Stimulated activated naive B cell treated with anti-CD40 and anti-IgM and Interleukin-4, amounts not matched to agents 10 μg/mL and 1 μg/mL and 100 μg/mL, for 72 hours (primary cell): ENCODE measurements at regions not wholly inside any gene's neighbourhood (a gene's known extent, or its start where the extent isn't known, plus 50 kb on each side); places are given as distances from the start of the nearest gene placed in this dataset.

Source experiments
- ATAC-seq, 2 donors: fragments of 150-1000 bp; cut with Tn5 transposase; replicated peaks; 2 replicates each; pipeline ENCODE4 v1.10.0; 2021; ENCODE audit warnings: moderate library complexity in 1 of 2
- DNase-seq: peaks from one replicate; pipeline ENCODE4 v3.0.0; 2021
- H3K27ac Mint-ChIP-seq: one replicate; pipeline ENCODE4 v1.8.0; 2022; ENCODE audit warnings: mild to moderate bottlenecking, mixed read lengths
- H3K27me3 Mint-ChIP-seq, 2 donors: one replicate each; pipeline ENCODE4 v1.8.0; 2022; ENCODE audit warnings: mixed read lengths in 2 of 2
- H3K36me3 Mint-ChIP-seq, 2 donors: one replicate each; pipeline ENCODE4 v1.8.0; 2022; ENCODE audit warnings: mixed read lengths in 2 of 2, mild to moderate bottlenecking in 1 of 2
- H3K4me1 Mint-ChIP-seq, 2 donors: one replicate each; pipeline ENCODE4 v1.8.0; 2022; ENCODE audit warnings: mixed read lengths in 2 of 2, mild to moderate bottlenecking in 1 of 2
- H3K4me3 Mint-ChIP-seq, 2 donors: one replicate each; pipeline ENCODE4 v1.8.0; 2022; ENCODE audit warnings: mild to moderate bottlenecking in 2 of 2, mixed read lengths in 2 of 2, moderate library complexity in 1 of 2
- H3K9me3 Mint-ChIP-seq, 2 donors: one replicate each; pipeline ENCODE4 v1.8.0; 2022; ENCODE audit warnings: mixed read lengths in 2 of 2, mild to moderate bottlenecking in 1 of 2

DNA sequence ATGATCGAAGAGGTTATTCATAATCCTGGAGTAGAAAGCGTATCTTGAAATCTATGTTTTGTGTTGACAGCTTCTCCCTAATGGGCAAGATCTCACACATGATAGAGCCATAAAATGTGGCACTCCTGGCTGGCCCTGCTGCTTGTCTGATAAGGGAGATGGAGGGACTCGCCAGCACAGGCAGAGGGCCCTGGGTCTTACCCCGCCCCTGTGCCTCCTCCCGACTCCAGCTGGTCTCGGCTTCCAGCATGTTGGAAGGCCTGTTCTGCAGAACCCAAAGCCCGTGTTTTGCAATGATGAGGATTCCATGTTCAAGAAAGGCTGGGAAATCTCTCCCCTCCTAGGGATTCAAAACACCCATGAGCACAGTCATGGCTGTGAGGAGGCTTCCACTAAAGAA lies 106.7 kb upstream of the SDK2 start:
- H3K27ac Mint-ChIP-seq: no peak overlapping the region

DNA sequence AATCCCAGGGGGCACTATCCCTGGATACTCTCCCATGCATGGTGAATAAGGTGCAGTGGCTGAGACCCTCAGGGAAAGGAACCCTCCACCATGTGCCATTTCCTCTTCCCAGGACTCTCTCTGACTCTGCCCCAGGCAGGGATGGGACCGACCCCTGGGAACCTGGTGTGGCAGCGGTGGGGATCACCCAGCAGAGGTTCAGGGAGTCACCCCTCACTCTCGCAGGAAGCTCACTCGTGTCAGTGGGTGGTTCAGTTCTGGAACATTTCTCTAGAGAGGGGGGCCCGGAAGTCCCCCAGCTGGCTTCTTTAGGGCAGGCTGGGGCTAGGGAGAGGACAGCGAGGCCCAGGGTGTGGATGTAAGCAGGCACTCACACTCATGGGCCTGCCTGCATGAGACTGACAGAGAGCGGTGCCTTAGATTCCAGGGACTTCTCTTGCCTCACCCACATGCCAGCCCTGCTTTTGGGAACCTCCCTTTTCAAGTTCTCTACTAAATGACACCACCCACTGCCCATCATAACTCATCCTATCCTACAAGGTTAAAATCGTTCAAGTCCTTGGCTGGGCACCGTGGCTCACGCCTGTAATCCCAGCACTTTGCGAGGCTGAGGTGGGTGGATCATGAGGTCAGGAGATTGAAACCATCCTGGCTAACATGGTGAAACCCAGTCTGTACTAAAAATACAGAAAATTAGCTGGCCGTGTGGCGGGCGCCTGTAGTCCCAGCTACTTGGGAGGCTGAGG lies 109.7 kb upstream of the SDK2 start:
- Mint-ChIP-seq H3K27me3 (peaks cover 4 to 12% of the 10 kb centered on the region in 2 donors), H3K36me3 (no peaks in the 10 kb centered on the region), H3K27ac (no peak overlapping the region), H3K4me1 (peaks cover 2 to 5% of the 10 kb centered on the region in 2 donors), H3K4me3 (no peak overlapping the region), H3K9me3 (peaks cover 2 to 4% of the 10 kb centered on the region in 2 donors)
- no peak for ATAC-seq
- no peak for DNase-seq

More for the DNA sequence above, 106.7 kb upstream of the SDK2 start:
- ATAC-seq (no peak), DNase-seq (no peak)
- H3K27me3 Mint-ChIP-seq: peaks cover 14 to 32% of the 10 kb centered on the region in 2 donors
- H3K4me1 Mint-ChIP-seq: no peaks in the 10 kb centered on the region
- no peaks in the 10 kb centered on the region for H3K9me3 Mint-ChIP-seq
- H3K36me3 Mint-ChIP-seq: no peaks in the 10 kb centered on the region
- H3K4me3 Mint-ChIP-seq: no peak overlapping the region

DNA sequence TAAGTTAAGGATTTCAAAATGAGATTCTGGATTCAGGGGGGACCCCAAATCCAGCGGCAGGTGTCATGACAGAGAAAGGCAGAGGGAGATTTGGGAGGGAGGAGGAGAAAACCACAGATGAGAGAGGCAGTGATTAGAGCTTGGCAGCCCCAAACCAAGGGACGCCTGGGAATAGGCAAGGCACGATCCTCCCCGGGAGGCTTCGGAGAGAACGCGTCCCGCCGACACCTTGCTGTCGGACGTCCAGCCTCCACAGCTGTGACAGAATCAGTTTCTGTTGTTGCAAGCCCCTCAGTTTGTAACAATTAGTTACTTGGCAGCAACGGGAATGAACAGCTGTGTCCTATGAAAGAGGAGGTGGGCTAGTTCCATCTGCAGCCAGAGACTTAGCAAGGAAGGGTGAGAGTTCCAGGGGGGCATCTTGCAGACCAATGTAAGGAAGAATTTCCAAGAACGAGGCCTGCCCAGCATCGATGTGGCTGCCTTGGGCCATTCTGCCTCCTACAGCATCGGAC lies 110.7 kb upstream of the SDK2 start:
- Mint-ChIP-seq H3K4me3 (no peak overlapping the region), H3K4me1 (peaks cover 2 to 5% of the 10 kb centered on the region in 2 donors), H3K36me3 (no peaks in the 10 kb centered on the region), H3K27me3 (peaks cover 4 to 12% of the 10 kb centered on the region in 2 donors), H3K9me3 (peaks cover 2 to 4% of the 10 kb centered on the region in 2 donors), H3K27ac (no peak overlapping the region)
- DNase-seq (no peak), ATAC-seq (no peak)

DNA sequence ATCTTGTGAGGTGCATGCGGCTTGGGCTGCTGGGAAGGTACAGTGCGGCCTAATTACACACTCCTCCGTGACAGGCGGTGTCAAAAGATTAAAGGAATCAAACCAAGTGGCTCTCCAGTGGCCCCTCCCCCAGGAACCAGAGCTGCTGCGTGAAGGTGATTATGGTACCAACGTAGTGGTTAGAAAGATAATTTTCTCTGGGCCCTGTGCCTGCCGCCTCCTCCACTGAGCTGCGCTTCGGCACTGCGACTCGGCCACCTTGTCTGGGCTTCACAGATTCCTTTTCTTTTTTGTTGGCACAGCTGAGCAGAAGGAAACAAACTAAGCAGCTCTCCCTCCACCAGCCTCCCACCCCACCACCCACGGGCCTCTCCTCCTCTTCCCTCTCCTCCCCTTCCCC lies 113.2 kb upstream of the SDK2 start:
- Mint-ChIP-seq H3K27ac (no peak overlapping the region), H3K4me1 (peaks cover 2 to 5% of the 10 kb centered on the region in 2 donors), H3K9me3 (peaks cover 2 to 4% of the 10 kb centered on the region in 2 donors), H3K36me3 (no peaks in the 10 kb centered on the region), H3K4me3 (no peak overlapping the region), H3K27me3 (peaks cover 4 to 12% of the 10 kb centered on the region in 2 donors)
- DNase-seq (no peak), ATAC-seq (no peak)

DNA sequence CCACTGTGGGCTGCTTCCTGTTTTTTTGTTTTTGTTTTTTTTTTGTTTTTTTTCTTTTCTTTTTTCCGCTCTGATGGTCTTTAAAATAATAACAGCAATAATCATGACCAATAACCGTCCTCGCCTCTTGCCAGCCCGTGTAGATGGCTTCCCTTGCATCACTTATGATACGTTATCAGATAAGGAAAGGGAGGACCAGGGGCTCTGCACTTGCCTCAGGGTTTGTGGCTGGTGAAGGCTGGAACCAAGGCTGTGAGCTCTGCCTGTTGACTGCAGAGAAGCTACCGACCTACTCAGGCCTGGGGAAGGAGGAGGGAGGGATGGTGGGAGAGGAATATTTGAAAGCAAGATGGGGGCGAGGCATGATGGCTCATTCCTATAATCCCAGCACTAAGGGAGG lies 114.0 kb upstream of the SDK2 start:
- ATAC-seq (no peak), DNase-seq (no peak)
- no peak overlapping the region for H3K4me3 Mint-ChIP-seq
- no peaks in the 10 kb centered on the region for H3K36me3 Mint-ChIP-seq
- H3K4me1 Mint-ChIP-seq: peaks cover 2 to 5% of the 10 kb centered on the region in 2 donors
- H3K27ac Mint-ChIP-seq: no peak overlapping the region
- peaks cover 2 to 4% of the 10 kb centered on the region in 2 donors for H3K9me3 Mint-ChIP-seq
- peaks cover 4 to 12% of the 10 kb centered on the region in 2 donors for H3K27me3 Mint-ChIP-seq

DNA sequence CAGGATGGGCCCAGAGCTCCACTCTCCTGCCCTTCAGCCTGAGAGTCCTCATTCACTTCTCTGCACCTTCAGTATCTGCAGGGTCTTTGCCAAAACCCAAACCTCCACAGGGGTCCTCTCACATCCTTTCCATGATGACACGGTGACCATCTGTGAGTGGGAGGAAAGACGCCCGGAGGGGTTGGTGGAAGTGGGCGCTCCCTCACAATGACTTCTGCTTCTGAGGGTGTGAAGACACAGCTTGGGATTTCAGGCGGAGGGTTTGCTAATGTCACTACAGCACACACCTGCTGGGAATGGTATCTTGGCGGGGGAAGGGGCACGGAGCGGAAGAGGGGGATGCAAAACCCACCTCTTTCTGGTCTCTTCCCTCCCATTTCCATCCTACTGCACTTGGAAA lies 115.1 kb upstream of the SDK2 start:
- Mint-ChIP-seq H3K36me3 (no peaks in the 10 kb centered on the region), H3K9me3 (peaks cover 2 to 4% of the 10 kb centered on the region in 2 donors), H3K4me3 (no peak overlapping the region), H3K4me1 (peaks cover 2 to 5% of the 10 kb centered on the region in 2 donors), H3K27ac (no peak overlapping the region), H3K27me3 (peaks cover 6 to 8% of the 10 kb centered on the region in 2 donors)
- DNase-seq (no peak), ATAC-seq (no peak)

DNA sequence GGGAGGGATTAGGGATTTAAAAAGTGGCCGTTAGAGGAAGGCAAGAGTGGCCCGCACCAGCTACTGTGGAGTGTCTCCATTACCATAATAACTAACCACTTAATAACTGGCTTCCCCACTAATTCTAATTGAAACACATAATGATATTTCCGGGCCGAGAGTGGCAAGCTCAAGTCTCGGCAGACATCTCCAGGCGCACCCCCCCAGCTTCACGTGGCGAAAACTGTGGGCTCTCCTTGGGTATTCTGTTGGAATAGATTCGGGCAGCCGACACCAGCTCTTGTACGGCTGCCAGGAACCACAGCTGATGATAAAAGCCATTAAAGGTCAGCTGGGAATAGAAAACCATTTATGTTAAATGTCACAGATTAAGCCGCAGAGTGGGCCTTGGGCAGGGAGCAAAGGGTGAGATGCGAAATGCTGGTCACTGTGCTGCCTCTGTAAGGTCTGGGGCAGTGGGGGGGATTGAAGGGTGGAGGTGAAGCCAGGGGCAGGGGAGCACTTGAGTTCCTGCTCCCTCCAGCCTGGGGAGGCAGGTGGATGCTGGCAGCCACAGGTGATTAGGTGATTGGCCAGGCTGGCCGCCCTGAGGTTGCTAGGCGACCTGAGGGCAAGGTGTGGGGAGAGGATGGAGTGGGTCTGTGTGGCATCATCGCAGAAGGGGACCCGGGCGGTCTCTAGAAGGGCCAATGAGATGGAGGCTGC lies 115.6 kb upstream of the SDK2 start:
- DNase-seq (no peak), ATAC-seq (no peak)
- Mint-ChIP-seq H3K27ac (no peak overlapping the region), H3K36me3 (no peaks in the 10 kb centered on the region), H3K4me1 (peaks cover 2 to 5% of the 10 kb centered on the region in 2 donors), H3K27me3 (peaks cover 2 to 4% of the 10 kb centered on the region in 2 donors), H3K4me3 (no peak overlapping the region), H3K9me3 (peaks cover 2 to 4% of the 10 kb centered on the region in 2 donors)

DNA sequence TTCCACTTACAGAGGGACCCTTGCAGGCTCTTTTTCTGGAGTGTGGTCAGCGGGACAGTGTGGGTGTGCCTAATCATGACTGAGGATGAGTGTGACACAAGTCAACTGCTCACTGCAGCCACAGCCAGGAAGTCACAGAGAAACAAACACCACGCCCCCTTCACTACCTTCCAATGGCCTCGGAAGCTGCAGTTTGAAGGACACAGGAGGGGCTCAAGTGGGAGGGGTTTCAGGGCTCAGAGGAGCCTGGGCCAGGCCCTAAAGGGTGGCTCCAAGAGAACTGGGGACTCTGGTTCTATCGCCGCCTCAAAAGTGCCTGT lies 116.2 kb upstream of the SDK2 start:
- Mint-ChIP-seq H3K36me3 (no peaks in the 10 kb centered on the region), H3K27ac (no peak overlapping the region), H3K4me3 (no peak overlapping the region), H3K27me3 (peaks cover 0 to 4% of the 10 kb centered on the region in 2 donors), H3K9me3 (peaks cover 2 to 4% of the 10 kb centered on the region in 2 donors), H3K4me1 (peaks cover 2 to 5% of the 10 kb centered on the region in 2 donors)
- ATAC-seq: no peak
- DNase-seq: no peak

DNA sequence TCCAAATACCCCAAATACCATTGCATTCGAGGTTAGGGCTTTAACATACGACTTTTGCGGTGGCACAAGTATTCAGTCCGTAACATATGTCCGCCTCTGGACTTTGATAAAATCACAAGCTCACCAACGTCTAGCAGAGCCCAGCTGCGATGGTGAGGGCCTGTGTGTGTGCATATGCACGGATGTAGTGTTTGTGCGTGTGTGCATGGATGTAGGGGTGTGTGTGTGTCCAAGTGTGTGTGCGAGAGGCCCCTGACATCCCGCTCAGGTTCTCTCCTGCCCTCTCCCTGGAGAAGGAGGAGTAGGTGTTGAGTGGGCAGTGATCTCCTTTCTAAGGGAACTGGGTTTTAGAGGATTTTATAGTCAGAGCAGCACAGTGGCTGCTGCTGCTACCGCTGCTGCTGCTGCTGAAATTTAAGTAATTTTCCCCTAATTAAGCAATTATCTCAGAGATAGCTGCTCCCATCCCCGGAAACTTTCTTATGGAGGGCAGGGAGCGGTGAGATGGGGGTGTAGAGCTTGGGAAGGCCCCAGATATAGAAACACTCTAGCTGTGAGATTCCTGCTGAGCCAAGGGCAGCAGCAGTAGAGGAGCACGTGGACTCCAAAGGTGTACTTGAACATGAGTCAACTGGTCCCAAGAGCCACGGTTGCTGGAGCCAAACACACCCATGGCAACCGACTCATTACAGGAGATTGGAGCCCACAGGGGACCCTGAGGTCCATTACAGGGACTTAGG lies 121.7 kb upstream of the SDK2 start:
- no peak for ATAC-seq
- Mint-ChIP-seq H3K9me3 (no peaks in the 10 kb centered on the region), H3K27ac (no peak overlapping the region), H3K27me3 (peaks cover 18 to 26% of the 10 kb centered on the region in 2 donors), H3K36me3 (no peaks in the 10 kb centered on the region), H3K4me1 (no peaks in the 10 kb centered on the region), H3K4me3 (no peak overlapping the region)
- no peak for DNase-seq

DNA sequence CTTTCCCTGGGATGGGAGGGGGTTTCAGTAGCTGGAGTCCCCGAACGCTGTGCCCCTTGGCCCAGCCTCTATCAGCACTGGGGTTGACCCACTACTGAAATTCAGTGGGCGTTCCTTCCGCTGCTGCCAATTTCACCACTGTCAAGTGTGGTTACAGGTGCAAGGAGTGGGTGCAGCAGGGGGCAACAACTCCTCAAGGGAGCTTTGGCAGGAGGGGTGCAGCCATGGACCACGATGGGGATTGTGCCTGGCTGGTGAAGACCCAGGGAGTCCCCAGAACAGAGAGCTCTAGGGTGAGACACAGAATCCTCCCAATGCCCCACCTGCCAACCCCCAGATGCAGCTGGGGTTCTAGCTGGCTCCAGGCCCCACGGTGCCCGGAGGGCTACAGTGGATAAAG lies 123.5 kb upstream of the SDK2 start:
- no peak for ATAC-seq
- Mint-ChIP-seq H3K4me3 (no peak overlapping the region), H3K9me3 (no peaks in the 10 kb centered on the region), H3K27ac (no peak overlapping the region), H3K27me3 (peaks cover 26 to 36% of the 10 kb centered on the region in 2 donors), H3K36me3 (no peaks in the 10 kb centered on the region), H3K4me1 (no peaks in the 10 kb centered on the region)
- DNase-seq: no peak

DNA sequence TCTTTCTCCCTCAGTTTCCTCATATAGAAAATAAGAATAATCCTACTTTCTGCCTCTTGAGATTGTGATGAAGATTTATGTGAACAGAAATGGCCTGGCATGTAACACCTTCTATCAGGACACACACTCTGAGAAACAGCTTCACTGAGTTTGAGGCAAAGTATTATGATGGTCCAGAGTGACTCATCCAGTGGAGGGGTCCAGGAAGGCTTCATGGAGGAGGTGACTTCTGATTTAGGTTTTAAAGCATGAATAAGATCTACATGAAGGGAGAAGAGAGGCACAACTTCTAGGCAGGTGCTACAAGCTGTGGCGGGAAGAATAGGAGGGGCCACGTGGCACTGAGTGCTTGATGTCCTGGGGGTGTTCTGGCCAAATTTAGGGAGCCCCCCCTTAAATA lies 124.4 kb upstream of the SDK2 start:
- no peaks in the 10 kb centered on the region for H3K9me3 Mint-ChIP-seq
- no peak overlapping the region for H3K4me3 Mint-ChIP-seq
- no peak overlapping the region for H3K27ac Mint-ChIP-seq
- ATAC-seq (no peak), DNase-seq (no peak)
- no peaks in the 10 kb centered on the region for H3K4me1 Mint-ChIP-seq
- peaks cover 26 to 36% of the 10 kb centered on the region in 2 donors for H3K27me3 Mint-ChIP-seq
- no peaks in the 10 kb centered on the region for H3K36me3 Mint-ChIP-seq

DNA sequence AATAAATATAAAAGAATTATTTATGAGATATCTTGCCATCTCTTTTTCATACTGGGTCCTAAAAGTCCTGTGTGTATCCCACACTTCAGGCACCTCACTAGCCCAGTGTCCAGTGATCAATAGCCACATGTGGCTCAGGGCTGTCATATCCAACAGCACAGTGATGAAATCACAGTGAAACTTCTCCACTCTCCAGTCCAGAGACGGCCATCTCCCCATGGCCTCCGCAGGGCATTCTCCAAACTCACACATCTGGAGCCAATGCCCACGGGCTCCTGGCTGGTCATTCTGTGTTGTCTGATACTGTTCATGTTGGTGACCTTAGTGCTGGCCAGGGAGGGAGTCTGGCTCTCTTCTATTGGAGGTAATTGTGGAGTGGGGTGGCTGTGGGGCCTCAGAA lies 125.2 kb upstream of the SDK2 start:
- no peak for ATAC-seq
- Mint-ChIP-seq H3K9me3 (no peaks in the 10 kb centered on the region), H3K4me3 (no peak overlapping the region), H3K27me3 (peaks cover 28 to 33% of the 10 kb centered on the region in 2 donors), H3K27ac (no peak overlapping the region), H3K4me1 (no peaks in the 10 kb centered on the region), H3K36me3 (no peaks in the 10 kb centered on the region)
- no peak for DNase-seq

DNA sequence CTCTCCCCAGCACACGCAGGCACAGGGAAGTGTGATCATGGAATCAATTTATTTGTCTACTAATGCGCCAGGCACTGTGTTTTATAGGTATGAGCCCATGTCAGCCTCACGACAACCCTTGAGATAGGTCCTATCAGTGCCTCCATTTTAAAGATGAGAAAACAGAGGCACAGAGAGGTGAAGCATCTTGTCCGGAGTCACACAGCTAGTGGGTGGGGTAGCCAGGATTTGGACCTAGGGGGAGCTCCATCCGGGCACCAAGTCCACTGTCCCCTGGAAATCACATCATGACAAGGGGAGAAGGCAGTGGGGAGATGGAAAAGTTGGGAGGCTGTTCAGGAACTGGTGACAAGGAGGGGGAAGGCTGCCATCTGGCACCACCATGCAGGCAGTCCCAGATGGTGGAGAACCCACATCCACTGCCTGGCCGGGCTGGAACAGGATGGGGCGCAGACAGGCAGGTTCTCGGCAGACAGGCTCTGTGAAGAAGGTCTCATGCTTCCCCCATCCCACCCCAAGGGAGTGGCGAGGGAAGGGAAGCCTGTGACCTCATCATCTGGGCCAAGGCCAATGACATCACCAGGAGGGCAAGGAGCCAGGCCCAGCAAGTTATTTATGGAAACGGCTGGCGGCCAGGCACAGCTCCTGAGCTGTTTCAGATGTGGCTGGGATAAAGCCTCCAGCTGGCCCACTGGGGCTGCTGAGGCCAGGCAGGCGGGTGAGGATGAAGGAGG lies 126.0 kb upstream of the SDK2 start:
- DNase-seq: no peak
- peaks cover 32% of the 10 kb centered on the region in 2 donors for H3K27me3 Mint-ChIP-seq
- no peak for ATAC-seq
- H3K9me3 Mint-ChIP-seq: no peaks in the 10 kb centered on the region
- no peaks in the 10 kb centered on the region for H3K4me1 Mint-ChIP-seq
- no peaks in the 10 kb centered on the region for H3K36me3 Mint-ChIP-seq
- H3K4me3 Mint-ChIP-seq: no peak overlapping the region
- no peak overlapping the region for H3K27ac Mint-ChIP-seq

DNA sequence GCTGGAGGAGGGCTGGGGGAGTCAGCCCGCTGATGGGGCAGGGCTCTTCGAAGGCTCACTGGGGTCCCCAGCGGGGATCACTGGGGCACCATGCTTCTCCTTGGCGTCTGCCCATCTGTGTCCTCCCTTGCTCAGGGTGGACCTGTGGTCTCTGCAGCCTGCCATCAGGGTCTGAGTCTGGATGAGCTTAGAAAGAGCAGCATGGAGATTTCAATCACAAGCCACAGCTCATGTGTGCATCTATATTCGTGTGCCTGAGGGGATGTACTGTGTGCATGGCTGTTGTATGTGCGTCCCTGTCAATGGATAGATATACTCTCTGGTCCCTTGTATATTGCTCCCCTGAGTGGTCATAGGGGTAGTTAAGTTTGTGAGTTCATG lies 126.6 kb upstream of the SDK2 start:
- DNase-seq (no peak), ATAC-seq (no peak)
- no peaks in the 10 kb centered on the region for H3K36me3 Mint-ChIP-seq
- peaks cover 31 to 38% of the 10 kb centered on the region in 2 donors for H3K27me3 Mint-ChIP-seq
- H3K4me1 Mint-ChIP-seq: no peaks in the 10 kb centered on the region
- H3K27ac Mint-ChIP-seq: no peak overlapping the region
- no peaks in the 10 kb centered on the region for H3K9me3 Mint-ChIP-seq
- H3K4me3 Mint-ChIP-seq: no peak overlapping the region
